ENCODE measurements at regions not wholly inside any gene's neighbourhood (a gene's known extent, or its start where the extent isn't known, plus 50 kb on each side); places are given as distances from the start of the nearest gene placed in this dataset.

DNA sequence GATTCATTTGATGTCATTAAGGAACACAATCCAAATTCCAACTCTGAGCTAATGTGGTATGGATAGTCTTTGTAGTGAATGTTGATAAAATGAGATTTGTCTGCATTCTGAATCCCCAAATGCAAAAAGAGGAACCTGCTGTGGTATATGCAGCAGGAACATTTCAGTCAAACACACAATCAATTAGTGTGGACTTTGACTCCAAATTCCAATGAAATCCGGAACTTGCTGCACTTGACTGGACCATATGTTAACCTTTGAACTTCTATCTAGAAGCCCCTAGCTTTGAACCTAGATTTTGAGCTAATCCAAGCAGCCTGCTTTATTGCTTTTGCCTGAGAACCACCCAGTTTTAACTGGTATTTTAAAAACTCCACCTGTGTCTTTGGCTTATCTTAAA lies 341.3 kb downstream of the SPRY2 start:
- Histone ChIP-seq H4K20me1 (ENCODE audit: control insufficient read depth, extremely low read depth, insufficient read depth, low read length) (no peaks in the 10 kb centered on the region), H3K9ac (ENCODE audit: control insufficient read depth, extremely low read depth, insufficient read depth, low read length) (no peak overlapping the region), H3K27me3 (ENCODE audit: control insufficient read depth, extremely low read depth, insufficient read depth, low read length) (no peaks in the 10 kb centered on the region), H3K9me3 (ENCODE audit: control insufficient read depth, low read depth, low read length) (no peaks in the 10 kb centered on the region), H3K27ac (ENCODE audit: control insufficient read depth, insufficient read depth, low read length) (no peak overlapping the region), H3K4me2 (ENCODE audit: control insufficient read depth, extremely low read depth, insufficient read depth, low read depth, low read length) (no peak overlapping the region), H3K4me3 (ENCODE audit: control insufficient read depth in 2 of 3, extremely low read depth in 1 of 3, insufficient read depth in 2 of 3, low read depth in 1 of 3, low read length in 3 of 3) (no peak overlapping the region), H3K4me1 (ENCODE audit: control insufficient read depth, extremely low read depth, insufficient read depth, low read length) (peaks cover 3% of the 10 kb centered on the region), H3K79me2 (ENCODE audit: control insufficient read depth, insufficient read depth, low read length) (no peaks in the 10 kb centered on the region), H3K36me3 (ENCODE audit: control insufficient read depth in 2 of 2, extremely low read depth in 1 of 2, insufficient read depth in 2 of 2, low read length in 2 of 2) (no peaks in the 10 kb centered on the region), H2AFZ (ENCODE audit: control insufficient read depth, low read length) (no peak overlapping the region), H3K9me1 (ENCODE audit: control insufficient read depth, extremely low read depth, insufficient read depth, low read length) (no peaks in the 10 kb centered on the region)
- FAIRE-seq = no peak
- no peak for TF ChIP-seq EZH2 (IDR thresholded peaks at IDR 0.05; ENCODE audit: low read length)
- TF ChIP-seq, protein P1, sequence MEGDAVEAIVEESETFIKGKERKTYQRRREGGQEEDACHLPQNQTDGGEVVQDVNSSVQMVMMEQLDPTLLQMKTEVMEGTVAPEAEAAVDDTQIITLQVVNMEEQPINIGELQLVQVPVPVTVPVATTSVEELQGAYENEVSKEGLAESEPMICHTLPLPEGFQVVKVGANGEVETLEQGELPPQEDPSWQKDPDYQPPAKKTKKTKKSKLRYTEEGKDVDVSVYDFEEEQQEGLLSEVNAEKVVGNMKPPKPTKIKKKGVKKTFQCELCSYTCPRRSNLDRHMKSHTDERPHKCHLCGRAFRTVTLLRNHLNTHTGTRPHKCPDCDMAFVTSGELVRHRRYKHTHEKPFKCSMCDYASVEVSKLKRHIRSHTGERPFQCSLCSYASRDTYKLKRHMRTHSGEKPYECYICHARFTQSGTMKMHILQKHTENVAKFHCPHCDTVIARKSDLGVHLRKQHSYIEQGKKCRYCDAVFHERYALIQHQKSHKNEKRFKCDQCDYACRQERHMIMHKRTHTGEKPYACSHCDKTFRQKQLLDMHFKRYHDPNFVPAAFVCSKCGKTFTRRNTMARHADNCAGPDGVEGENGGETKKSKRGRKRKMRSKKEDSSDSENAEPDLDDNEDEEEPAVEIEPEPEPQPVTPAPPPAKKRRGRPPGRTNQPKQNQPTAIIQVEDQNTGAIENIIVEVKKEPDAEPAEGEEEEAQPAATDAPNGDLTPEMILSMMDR (optimal IDR thresholded peaks at IDR 0.05 in 1 of 3, IDR thresholded peaks at IDR 0.05 in 1 of 3, conservative IDR thresholded peaks at IDR 0.05 in 1 of 3; ENCODE audit: extremely low read depth in 1 of 3, insufficient read depth in 2 of 3, low read length in 3 of 3) = no peak
- dilution Hi-C loops (cut with MboI; ENCODE audit: extremely low pct_ligation_motif_present, low sequenced_read_pairs) = no loop called here
- no peak for DNase-seq (ENCODE audit: low read depth, low spot score)

DNA sequence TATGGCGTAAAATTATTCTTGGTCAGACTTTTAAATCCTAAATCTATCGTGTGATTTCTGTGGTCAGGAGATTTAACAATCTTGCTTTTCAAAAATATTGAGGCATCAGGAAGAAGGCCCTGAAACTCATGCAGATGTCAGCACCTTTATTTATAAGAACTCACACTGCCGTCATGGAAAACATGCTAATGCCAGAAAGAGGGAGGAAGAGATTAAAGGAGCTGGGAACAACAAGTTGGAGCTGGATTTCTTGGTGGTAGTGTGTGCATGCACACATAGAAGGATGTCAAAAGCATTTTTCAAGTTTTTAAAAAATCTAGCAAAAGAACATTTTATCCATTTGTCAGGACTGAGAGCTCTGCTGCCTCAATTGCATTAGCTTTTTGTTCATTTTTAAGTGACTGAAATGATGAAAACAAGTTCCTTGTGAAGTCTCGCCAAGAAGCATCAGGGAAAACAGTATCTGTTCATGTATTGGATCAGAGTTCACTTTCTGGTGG lies 342.5 kb downstream of the SPRY2 start:
- TF ChIP-seq, protein P1 (optimal IDR thresholded peaks at IDR 0.05 in 1 of 3, IDR thresholded peaks at IDR 0.05 in 1 of 3, conservative IDR thresholded peaks at IDR 0.05 in 1 of 3; ENCODE audit: extremely low read depth in 1 of 3, insufficient read depth in 2 of 3, low read length in 3 of 3) = no peak
- no peaks in the 10 kb centered on the region for H3K36me3 ChIP-seq (ENCODE audit: control insufficient read depth in 2 of 2, extremely low read depth in 1 of 2, insufficient read depth in 2 of 2, low read length in 2 of 2)
- no peak overlapping the region for H3K4me2 ChIP-seq (ENCODE audit: control insufficient read depth, extremely low read depth, insufficient read depth, low read depth, low read length)
- dilution Hi-C loops (cut with MboI; ENCODE audit: extremely low pct_ligation_motif_present, low sequenced_read_pairs) = no loop called here
- H3K4me1 ChIP-seq (ENCODE audit: control insufficient read depth, extremely low read depth, insufficient read depth, low read length) = peaks cover 3% of the 10 kb centered on the region
- FAIRE-seq (no peak), DNase-seq (ENCODE audit: low read depth, low spot score) (no peak)
- H3K79me2 ChIP-seq (ENCODE audit: control insufficient read depth, insufficient read depth, low read length) = no peaks in the 10 kb centered on the region
- no peak overlapping the region for H2AFZ ChIP-seq (ENCODE audit: control insufficient read depth, low read length)
- H3K9ac ChIP-seq (ENCODE audit: control insufficient read depth, extremely low read depth, insufficient read depth, low read length) = no peak overlapping the region
- no peak overlapping the region for H3K27ac ChIP-seq (ENCODE audit: control insufficient read depth, insufficient read depth, low read length)
- no peak overlapping the region for H3K4me3 ChIP-seq (ENCODE audit: control insufficient read depth in 2 of 3, extremely low read depth in 1 of 3, insufficient read depth in 2 of 3, low read depth in 1 of 3, low read length in 3 of 3)
- no peaks in the 10 kb centered on the region for H3K9me3 ChIP-seq (ENCODE audit: control insufficient read depth, low read depth, low read length)
- no peaks in the 10 kb centered on the region for H4K20me1 ChIP-seq (ENCODE audit: control insufficient read depth, extremely low read depth, insufficient read depth, low read length)
- H3K27me3 ChIP-seq (ENCODE audit: control insufficient read depth, extremely low read depth, insufficient read depth, low read length) = no peaks in the 10 kb centered on the region
- H3K9me1 ChIP-seq (ENCODE audit: control insufficient read depth, extremely low read depth, insufficient read depth, low read length) = no peaks in the 10 kb centered on the region

Data from keratinocyte (primary cell).